NT2/D1 (cell line): ENCODE measurements at regions not wholly inside any gene's neighbourhood (a gene's known extent, or its start where the extent isn't known, plus 50 kb on each side); places are given as distances from the start of the nearest gene placed in this dataset.

ENCODE experiments used
- SUZ12 ChIP-seq: IDR thresholded peaks from 2 replicates; pipeline ENCODE4 v1.6.1; 2011; ENCODE audit not compliant: insufficient read length, insufficient read depth; ENCODE audit errors: extremely low read depth
- YY1 ChIP-seq: IDR thresholded peaks from 2 replicates; pipeline ENCODE4 v1.6.1; 2011; ENCODE audit not compliant: insufficient read length, insufficient read depth
- ZNF274 ChIP-seq: IDR thresholded peaks from 2 replicates; pipeline ENCODE4 v1.6.1; 2011; ENCODE audit warnings: mild to moderate bottlenecking, low read depth, low read length

DNA sequence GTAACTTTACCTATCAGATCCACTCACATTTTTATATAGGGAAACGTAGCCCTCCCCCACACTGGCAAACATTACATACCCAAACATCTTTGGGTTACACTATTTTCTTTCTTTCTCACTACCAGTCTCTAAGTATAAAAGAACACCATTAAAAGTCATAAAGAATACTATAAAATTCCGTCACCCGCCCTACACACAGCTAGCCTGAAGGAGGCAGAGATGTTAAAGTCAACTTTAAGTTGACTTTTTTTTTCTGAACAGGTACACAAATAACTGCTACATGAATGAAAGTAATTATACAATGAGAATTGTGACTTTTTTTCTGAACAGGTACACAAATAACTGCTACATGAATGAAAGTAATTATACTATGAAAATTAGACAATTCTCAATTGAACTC is 628.3 kb downstream of the NUP35 start:
- TF ChIP-seq ZNF274 (no peak), YY1 (no peak), SUZ12 (no peak)
